PFSK-1 (cell line): ENCODE measurements at regions not wholly inside any gene's neighbourhood (a gene's known extent, or its start where the extent isn't known, plus 50 kb on each side); places are given as distances from the start of the nearest gene placed in this dataset.

Experiments used
- FOXP2 ChIP-seq: optimal IDR thresholded peaks from 2 replicates; pipeline ENCODE3; 2011; ENCODE audit warnings: borderline replicate concordance, control low read depth, inconsistent platforms; ENCODE audit not compliant: insufficient read depth; ENCODE audit errors: extremely low read length, extremely low read depth
- POLR2AphosphoS5 ChIP-seq: IDR thresholded peaks from 2 replicates; pipeline ENCODE4 v1.6.1; 2012; ENCODE audit warnings: low read depth, mild to moderate bottlenecking, control low read depth, low read length, moderate library complexity
- SIN3A ChIP-seq: IDR thresholded peaks from 2 replicates; pipeline ENCODE4 v1.6.1; 2012; ENCODE audit warnings: mild to moderate bottlenecking, low read length, moderate library complexity, borderline replicate concordance; ENCODE audit not compliant: insufficient read depth
- TAF1 ChIP-seq: IDR thresholded peaks from 2 replicates; pipeline ENCODE4 v1.6.1; 2012; ENCODE audit warnings: low read length, control low read depth, borderline replicate concordance; ENCODE audit not compliant: insufficient read depth
- TF ChIP-seq, protein P1 (sequence below), 2 experiments: IDR thresholded peaks; 2 replicates each; pipeline versions ENCODE4 v1.6.1 to v1.8.0; 2011 to 2012; ENCODE audit warnings: low read depth in 2 of 2, low read length in 2 of 2, control low read depth in 1 of 2, inconsistent platforms in 1 of 2, mild to moderate bottlenecking in 1 of 2, moderate library complexity in 1 of 2; ENCODE audit not compliant: insufficient read depth in 1 of 2

DNA sequence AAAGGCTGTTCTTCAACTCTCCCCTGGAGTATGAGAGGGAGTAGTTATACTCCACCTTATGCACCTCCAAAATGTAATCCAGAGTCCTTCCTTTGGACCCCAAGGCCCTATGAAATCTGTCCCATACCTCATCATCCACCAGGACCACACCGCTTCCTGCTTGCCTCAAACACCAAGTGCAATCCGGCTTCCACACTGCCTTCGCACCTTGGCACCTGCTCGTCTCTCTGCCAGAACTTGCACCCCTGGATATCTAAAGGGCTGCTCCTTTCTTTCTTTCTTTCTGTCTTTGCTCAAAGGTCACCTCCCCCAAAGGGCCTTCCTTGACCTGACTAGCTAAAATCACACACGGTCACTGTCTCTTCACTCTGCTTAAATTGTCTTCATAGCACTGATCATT is 63.9 kb upstream of the SHB start:
- TF ChIP-seq SIN3A: no peak
- TF ChIP-seq TAF1: no peak
- no peak for TF ChIP-seq POLR2AphosphoS5
- TF ChIP-seq, protein P1, sequence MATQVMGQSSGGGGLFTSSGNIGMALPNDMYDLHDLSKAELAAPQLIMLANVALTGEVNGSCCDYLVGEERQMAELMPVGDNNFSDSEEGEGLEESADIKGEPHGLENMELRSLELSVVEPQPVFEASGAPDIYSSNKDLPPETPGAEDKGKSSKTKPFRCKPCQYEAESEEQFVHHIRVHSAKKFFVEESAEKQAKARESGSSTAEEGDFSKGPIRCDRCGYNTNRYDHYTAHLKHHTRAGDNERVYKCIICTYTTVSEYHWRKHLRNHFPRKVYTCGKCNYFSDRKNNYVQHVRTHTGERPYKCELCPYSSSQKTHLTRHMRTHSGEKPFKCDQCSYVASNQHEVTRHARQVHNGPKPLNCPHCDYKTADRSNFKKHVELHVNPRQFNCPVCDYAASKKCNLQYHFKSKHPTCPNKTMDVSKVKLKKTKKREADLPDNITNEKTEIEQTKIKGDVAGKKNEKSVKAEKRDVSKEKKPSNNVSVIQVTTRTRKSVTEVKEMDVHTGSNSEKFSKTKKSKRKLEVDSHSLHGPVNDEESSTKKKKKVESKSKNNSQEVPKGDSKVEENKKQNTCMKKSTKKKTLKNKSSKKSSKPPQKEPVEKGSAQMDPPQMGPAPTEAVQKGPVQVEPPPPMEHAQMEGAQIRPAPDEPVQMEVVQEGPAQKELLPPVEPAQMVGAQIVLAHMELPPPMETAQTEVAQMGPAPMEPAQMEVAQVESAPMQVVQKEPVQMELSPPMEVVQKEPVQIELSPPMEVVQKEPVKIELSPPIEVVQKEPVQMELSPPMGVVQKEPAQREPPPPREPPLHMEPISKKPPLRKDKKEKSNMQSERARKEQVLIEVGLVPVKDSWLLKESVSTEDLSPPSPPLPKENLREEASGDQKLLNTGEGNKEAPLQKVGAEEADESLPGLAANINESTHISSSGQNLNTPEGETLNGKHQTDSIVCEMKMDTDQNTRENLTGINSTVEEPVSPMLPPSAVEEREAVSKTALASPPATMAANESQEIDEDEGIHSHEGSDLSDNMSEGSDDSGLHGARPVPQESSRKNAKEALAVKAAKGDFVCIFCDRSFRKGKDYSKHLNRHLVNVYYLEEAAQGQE (IDR thresholded peaks at IDR 0.05; ENCODE audit: insufficient read depth in 1 of 2, low read depth in 2 of 2, low read length in 2 of 2): no peak
- no peak for TF ChIP-seq FOXP2

DNA sequence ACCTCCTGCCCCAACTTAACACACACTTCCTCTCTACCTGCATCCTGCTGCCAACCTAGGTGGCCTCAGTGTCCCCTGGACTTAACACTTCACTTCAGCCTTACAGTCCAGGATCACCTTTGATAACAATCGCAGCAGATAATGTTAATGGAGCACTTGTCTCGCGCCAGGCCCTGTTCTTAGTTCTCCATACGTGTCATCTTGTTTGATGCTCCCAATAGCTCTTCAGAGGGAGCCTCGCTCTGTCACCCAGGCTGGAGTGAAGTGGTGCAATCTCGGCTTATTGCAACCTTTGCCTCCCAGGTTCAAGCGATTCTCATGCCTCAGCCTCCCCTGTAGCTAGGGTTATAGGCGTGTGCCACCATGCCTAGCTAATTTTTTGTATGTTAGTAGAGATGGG is 62.7 kb upstream of the SHB start:
- TF ChIP-seq TAF1: no peak
- TF ChIP-seq, protein P1 (IDR thresholded peaks at IDR 0.05; ENCODE audit: insufficient read depth in 1 of 2, low read depth in 2 of 2, low read length in 2 of 2): no peak
- no peak for TF ChIP-seq POLR2AphosphoS5
- no peak for TF ChIP-seq FOXP2
- TF ChIP-seq SIN3A: no peak

DNA sequence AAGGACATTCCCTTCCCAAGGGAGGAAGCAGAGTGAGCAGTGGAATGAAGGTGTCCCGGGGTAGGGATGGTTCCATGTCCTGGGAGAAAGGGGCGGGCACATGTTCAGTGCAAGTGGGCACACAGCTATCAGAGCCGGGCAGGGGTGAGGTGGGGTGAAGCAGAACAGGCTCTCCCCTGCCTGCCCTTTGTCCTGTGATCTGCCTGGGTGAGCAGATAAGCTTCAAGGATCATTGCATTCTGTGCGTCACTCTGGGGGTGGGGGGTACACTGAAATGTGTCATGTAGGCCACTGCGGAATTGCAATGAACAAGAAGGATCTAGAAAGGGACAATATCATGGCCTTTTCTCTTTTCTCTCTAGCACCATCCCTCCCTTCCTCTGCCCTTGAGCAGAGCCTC is 61.7 kb upstream of the SHB start:
- TF ChIP-seq, protein P1 (IDR thresholded peaks at IDR 0.05; ENCODE audit: insufficient read depth in 1 of 2, low read depth in 2 of 2, low read length in 2 of 2): no peak
- TF ChIP-seq SIN3A (no peak), FOXP2 (no peak), POLR2AphosphoS5 (no peak), TAF1 (no peak)

DNA sequence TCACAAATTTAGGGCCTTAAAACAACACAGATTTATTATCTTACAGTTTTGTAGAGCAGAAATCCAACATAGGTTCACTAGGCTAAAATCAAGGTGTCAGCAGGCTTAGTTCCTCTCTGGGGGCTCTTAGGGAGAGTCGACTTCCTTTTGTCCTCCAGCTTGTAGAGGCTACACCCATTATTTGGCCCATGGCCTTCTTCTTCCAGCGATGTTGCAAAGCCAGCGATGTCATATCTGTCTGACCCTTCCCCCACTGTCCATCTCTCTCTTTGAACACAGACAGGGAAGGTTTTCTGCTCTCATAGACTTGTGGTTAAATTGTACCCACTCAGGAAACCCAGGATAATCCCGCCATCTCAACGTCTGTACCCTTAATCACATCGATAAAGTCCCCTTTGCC is 60.3 kb upstream of the SHB start:
- TF ChIP-seq, protein P1 (IDR thresholded peaks at IDR 0.05; ENCODE audit: insufficient read depth in 1 of 2, low read depth in 2 of 2, low read length in 2 of 2): no peak
- no peak for TF ChIP-seq SIN3A
- TF ChIP-seq POLR2AphosphoS5: no peak
- no peak for TF ChIP-seq FOXP2
- no peak for TF ChIP-seq TAF1

DNA sequence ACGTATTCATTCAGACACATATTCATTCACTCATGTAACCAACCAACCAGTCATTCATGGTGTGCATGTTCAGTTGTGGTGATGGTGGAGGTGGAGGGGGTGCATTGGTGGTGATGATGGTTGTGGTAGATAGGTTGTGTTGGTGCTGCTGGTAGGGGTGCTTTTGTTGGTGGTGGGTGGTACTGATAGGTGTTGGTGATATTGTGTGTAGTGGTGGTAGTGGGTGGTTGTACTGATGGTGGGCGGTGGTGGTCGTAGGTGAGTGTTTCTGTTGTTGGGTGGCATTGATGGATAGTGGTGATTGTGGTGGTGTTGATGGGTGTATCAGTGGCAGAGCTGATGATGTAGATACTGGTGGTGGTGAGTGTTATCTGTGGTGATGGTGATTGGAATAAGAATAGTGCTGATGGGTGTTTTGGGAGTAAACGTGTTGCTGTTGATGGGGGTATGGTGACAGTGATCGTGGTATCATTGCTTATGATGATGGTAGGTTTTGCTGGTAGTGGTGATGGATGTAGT is 59.8 kb upstream of the SHB start:
- TF ChIP-seq, protein P1 (IDR thresholded peaks at IDR 0.05; ENCODE audit: insufficient read depth in 1 of 2, low read depth in 2 of 2, low read length in 2 of 2): no peak
- no peak for TF ChIP-seq SIN3A
- no peak for TF ChIP-seq FOXP2
